Endothelial cell of umbilical vein (primary cell): ENCODE measurements at regions not wholly inside any gene's neighbourhood (a gene's known extent, or its start where the extent isn't known, plus 50 kb on each side); places are given as distances from the start of the nearest gene placed in this dataset.

Experiments used
- BruUV-seq: library from RNA; stranded (reverse); fragments of 400-500 nt; replicated peaks from 2 replicates; lab custom pipeline; 2021; lab: Mats Ljungman, UMichigan
- CTCF ChIA-PET: fragments of 300-600, 350-600 bp; sonication (Branson Sonifier 250); formaldehyde crosslinking; loops from one replicate; lab custom pipeline; 2021; ENCODE audit warnings: antibody characterized with exemption, inconsistent platforms; lab: Charles Lee
- POLR2A ChIA-PET: fragments of 300-600, 350-600 bp; sonication (Branson Sonifier 250); formaldehyde crosslinking; loops from one replicate; lab custom pipeline; 2021; ENCODE audit warnings: antibody characterized with exemption, inconsistent platforms; lab: Charles Lee
- DNase-seq: peaks from one replicate; pipeline ENCODE4 v3.0.0-alpha.2; 2011; ENCODE audit warnings: low read depth, low spot score
- FAIRE-seq: peaks from 2 replicates; lab custom pipeline; 2011; peaks lifted over from hg19 to GRCh38; lab: Jason Lieb, UNC
- H2AFZ ChIP-seq: 2 replicates; pipeline ENCODE4 v1.6.0; 2012; ENCODE audit warnings: low read depth, low read length, control low read depth, inconsistent platforms
- H3K27ac ChIP-seq: 2 replicates; pipeline ENCODE4 v1.5.1; 2011; ENCODE audit warnings: low read depth, mild to moderate bottlenecking, control low read depth, low read length, moderate library complexity; ENCODE audit not compliant: insufficient read depth
- H3K27me3 ChIP-seq, 2 experiments: 2 replicates each; pipeline versions ENCODE4 v1.6.0 to v1.6.1; 2011; ENCODE audit warnings: low read length in 2 of 2, mixed read lengths in 1 of 2; ENCODE audit not compliant: control insufficient read depth in 2 of 2, insufficient read depth in 2 of 2
- H3K36me3 ChIP-seq, 2 experiments: 2 replicates in 1 of 2; 3 replicates in 1 of 2; pipeline ENCODE4 v1.5.1; 2011; ENCODE audit warnings: low read length in 2 of 2, mild to moderate bottlenecking in 1 of 2, moderate library complexity in 1 of 2; ENCODE audit not compliant: control insufficient read depth in 2 of 2, insufficient read depth in 2 of 2; ENCODE audit errors: extremely low read depth in 1 of 2
- H3K4me1 ChIP-seq: 3 replicates; pipeline ENCODE4 v1.5.1; 2011; ENCODE audit warnings: mild to moderate bottlenecking, low read length; ENCODE audit not compliant: control insufficient read depth, insufficient read depth; ENCODE audit errors: extremely low read depth
- H3K4me2 ChIP-seq: 2 replicates; pipeline ENCODE4 v1.6.1; 2011; ENCODE audit warnings: low read length, control low read depth, mixed read lengths; ENCODE audit not compliant: insufficient read depth
- H3K4me3 ChIP-seq, 3 experiments: fragments of 200-600 bp in 1 of 3; sonication (generic), shearing (Covaris generic) in 1 of 3; replicated peaks in 1 of 3; 2 replicates each; pipeline ENCODE4 v1.5.1; 2011 to 2016; ENCODE audit warnings: control low read depth in 3 of 3, low read length in 3 of 3, mild to moderate bottlenecking in 2 of 3, inconsistent platforms in 1 of 3, low read depth in 1 of 3, moderate library complexity in 1 of 3; ENCODE audit not compliant: insufficient read depth in 1 of 3
- H3K79me2 ChIP-seq: 2 replicates; pipeline ENCODE4 v1.6.0; 2012; ENCODE audit warnings: low read length, inconsistent platforms; ENCODE audit not compliant: control insufficient read depth, insufficient read depth
- H3K9ac ChIP-seq: replicated peaks from 2 replicates; pipeline ENCODE3; 2011; ENCODE audit warnings: low read length, control low read depth; ENCODE audit not compliant: insufficient read depth; ENCODE audit errors: extremely low read depth
- H3K9me1 ChIP-seq: replicated peaks from 3 replicates; pipeline ENCODE4 v1.6.0; 2011; ENCODE audit warnings: mild to moderate bottlenecking, low read length; ENCODE audit not compliant: control insufficient read depth, insufficient read depth; ENCODE audit errors: extremely low read depth
- H3K9me3 ChIP-seq: replicated peaks from 2 replicates; pipeline ENCODE4 v1.5.1; 2012; ENCODE audit warnings: low read length, inconsistent platforms; ENCODE audit not compliant: control insufficient read depth, insufficient read depth
- H4K20me1 ChIP-seq: replicated peaks from 2 replicates; pipeline ENCODE3; 2011; ENCODE audit warnings: mild to moderate bottlenecking, low read length; ENCODE audit not compliant: control insufficient read depth, insufficient read depth; ENCODE audit errors: extremely low read depth
- CTCF ChIP-seq, 2 donors: IDR thresholded peaks; 1 replicate in 1 of 2; 2 replicates in 1 of 2; pipeline ENCODE4 v1.5.1; 2011; ENCODE audit warnings: low read length in 2 of 2, mild to moderate bottlenecking in 2 of 2, moderate library complexity in 2 of 2, control low read depth in 1 of 2, inconsistent platforms in 1 of 2, low read depth in 1 of 2; ENCODE audit not compliant: insufficient read depth in 1 of 2; ENCODE audit errors: extremely low read depth in 1 of 2
- EZH2 ChIP-seq: IDR thresholded peaks from 2 replicates; pipeline ENCODE4 v1.6.1; 2012; ENCODE audit warnings: borderline replicate concordance, low read depth, mild to moderate bottlenecking, moderate library complexity, low read length, inconsistent platforms; ENCODE audit not compliant: severe bottlenecking
- FOS ChIP-seq: IDR thresholded peaks from 2 replicates; pipeline ENCODE4 v1.6.1; 2011; ENCODE audit warnings: mild to moderate bottlenecking, low read length, moderate library complexity, borderline replicate concordance; ENCODE audit not compliant: insufficient read depth
- GATA2 ChIP-seq: IDR thresholded peaks from 2 replicates; pipeline ENCODE4 v1.7.0; 2011; ENCODE audit warnings: low read depth, mild to moderate bottlenecking, moderate library complexity, mixed read lengths, low read length; ENCODE audit not compliant: insufficient read length, insufficient read depth
- JUN ChIP-seq: IDR thresholded peaks from 2 replicates; pipeline ENCODE4 v1.6.1; 2011; ENCODE audit warnings: borderline replicate concordance, low read depth; ENCODE audit not compliant: insufficient read length, insufficient read depth
- MAX ChIP-seq: IDR thresholded peaks from 2 replicates; pipeline ENCODE4 v1.6.1; 2011; ENCODE audit not compliant: insufficient read depth, insufficient read length
- MYC ChIP-seq: IDR thresholded peaks from one replicate; pipeline ENCODE4 v1.6.1; 2011; ENCODE audit warnings: mild to moderate bottlenecking, low read depth, low read length
- POLR2A ChIP-seq: IDR thresholded peaks from 2 replicates; pipeline ENCODE4 v1.6.1; 2012; ENCODE audit warnings: low read depth, mild to moderate bottlenecking, control low read depth, low read length
- POLR2AphosphoS5 ChIP-seq: IDR thresholded peaks from 2 replicates; pipeline ENCODE4 v1.6.1; 2012; ENCODE audit warnings: low read depth, mild to moderate bottlenecking, control low read depth, low read length, moderate library complexity; ENCODE audit not compliant: insufficient read depth
- dilution Hi-C: fragments of 300-500 bp; cut with MboI; formaldehyde crosslinking; loops from one replicate; pipeline ENCODE4 v1.15.0; 2019; ENCODE audit warnings: low sequenced_read_pairs; ENCODE audit not compliant: extremely low pct_ligation_motif_present
- intact Hi-C: fragments of 100-400 bp; cut with micrococcal nuclease; formaldehyde crosslinking; loops from one replicate; pipeline ENCODE4 v1.10.0; 2022

- H2AFZ ChIP-seq = no peak overlapping the region
- H3K9me1 ChIP-seq = no peaks in the 10 kb centered on the region
- H3K4me1 ChIP-seq = no peaks in the 10 kb centered on the region
- H3K9ac ChIP-seq = no peak overlapping the region
- no peaks in the 10 kb centered on the region for H4K20me1 ChIP-seq
- H3K36me3 ChIP-seq = no peaks in the 10 kb centered on the region
- H3K4me3 ChIP-seq = no peak overlapping the region
- H3K27me3 ChIP-seq = peaks cover 0 to 6% of the 10 kb centered on the region in 2 experiments
- H3K9me3 ChIP-seq = no peaks in the 10 kb centered on the region
- intact Hi-C loops (no loop called here), dilution Hi-C loops (no loop called here)
- BruUV-seq = no TSS peak
- no peaks in the 10 kb centered on the region for H3K79me2 ChIP-seq
- ChIA-PET CTCF (no interaction called here), POLR2A (no interaction called here)
- TF ChIP-seq MAX (no peak), GATA2 (no peak), POLR2AphosphoS5 (no peak), JUN (no peak), EZH2 (no peak), MYC (no peak), FOS (no peak), CTCF (IDR thresholded peaks at IDR 0.05; ENCODE audit: extremely low read depth in 1 of 2, insufficient read depth in 1 of 2, low read depth in 1 of 2, low read length in 2 of 2) (no peak), POLR2A (no peak)
- no peak for DNase-seq
- H3K27ac ChIP-seq = no peak overlapping the region
- no peak for FAIRE-seq
- no peak overlapping the region for H3K4me2 ChIP-seq
Measured at GRCh38 chr10:124164264-124164663, 70.9 kb upstream of the CHST15 start.
